ENCODE measurements at regions not wholly inside any gene's neighbourhood (a gene's known extent, or its start where the extent isn't known, plus 50 kb on each side); places are given as distances from the start of the nearest gene placed in this dataset.

DNA sequence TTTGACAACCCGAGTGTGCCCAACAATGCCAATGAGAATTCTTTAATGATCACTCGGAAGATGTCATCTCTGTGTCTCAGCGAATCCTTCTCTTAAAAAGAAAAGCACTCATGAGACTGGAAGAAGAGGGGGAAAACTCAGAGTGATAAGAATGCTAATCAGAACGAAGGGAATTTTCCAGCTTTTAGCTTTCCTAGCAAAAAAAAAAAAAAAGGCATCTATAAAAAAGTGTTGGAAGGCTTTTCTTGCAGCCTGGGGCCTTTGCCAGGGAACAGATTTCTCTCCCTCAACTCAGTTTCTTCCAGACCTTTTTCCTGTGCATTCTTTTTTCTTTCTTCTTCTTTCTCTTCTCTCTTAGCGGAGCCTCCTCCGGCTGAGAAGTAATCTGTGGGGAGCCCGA is 80.5 kb upstream of the NEO1 start:
- TF ChIP-seq, protein P1, sequence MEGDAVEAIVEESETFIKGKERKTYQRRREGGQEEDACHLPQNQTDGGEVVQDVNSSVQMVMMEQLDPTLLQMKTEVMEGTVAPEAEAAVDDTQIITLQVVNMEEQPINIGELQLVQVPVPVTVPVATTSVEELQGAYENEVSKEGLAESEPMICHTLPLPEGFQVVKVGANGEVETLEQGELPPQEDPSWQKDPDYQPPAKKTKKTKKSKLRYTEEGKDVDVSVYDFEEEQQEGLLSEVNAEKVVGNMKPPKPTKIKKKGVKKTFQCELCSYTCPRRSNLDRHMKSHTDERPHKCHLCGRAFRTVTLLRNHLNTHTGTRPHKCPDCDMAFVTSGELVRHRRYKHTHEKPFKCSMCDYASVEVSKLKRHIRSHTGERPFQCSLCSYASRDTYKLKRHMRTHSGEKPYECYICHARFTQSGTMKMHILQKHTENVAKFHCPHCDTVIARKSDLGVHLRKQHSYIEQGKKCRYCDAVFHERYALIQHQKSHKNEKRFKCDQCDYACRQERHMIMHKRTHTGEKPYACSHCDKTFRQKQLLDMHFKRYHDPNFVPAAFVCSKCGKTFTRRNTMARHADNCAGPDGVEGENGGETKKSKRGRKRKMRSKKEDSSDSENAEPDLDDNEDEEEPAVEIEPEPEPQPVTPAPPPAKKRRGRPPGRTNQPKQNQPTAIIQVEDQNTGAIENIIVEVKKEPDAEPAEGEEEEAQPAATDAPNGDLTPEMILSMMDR (IDR thresholded peaks at IDR 0.05) = no peak
- TF ChIP-seq POLR2A (IDR thresholded peaks at IDR 0.05) = no peak
